Transverse colon (tissue), 4 donors: ENCODE measurements at regions not wholly inside any gene's neighbourhood (a gene's known extent, or its start where the extent isn't known, plus 50 kb on each side); places are given as distances from the start of the nearest gene placed in this dataset.

Experiments
- DNase-seq: peaks from one replicate; pipeline ENCODE4 v3.0.0-alpha.2; 2019
- H3K27ac ChIP-seq, 4 donors: fragments of 200-600 bp; sonication (generic); 2 replicates each; pipeline ENCODE4 v1.5.1; 2016 to 2018; ENCODE audit warnings: inconsistent platforms in 4 of 4
- H3K27me3 ChIP-seq: fragments of 200-600 bp; sonication (generic); 2 replicates; pipeline ENCODE4 v1.5.1; 2017; ENCODE audit warnings: inconsistent platforms
- H3K36me3 ChIP-seq, 4 donors: fragments of 200-600 bp; sonication (generic); 2 replicates each; pipeline ENCODE4 v1.5.1; 2017 to 2019; ENCODE audit warnings: inconsistent platforms in 4 of 4
- H3K4me1 ChIP-seq, 4 donors: fragments of 200-600 bp; sonication (generic); 2 replicates each; pipeline ENCODE4 v1.5.1; 2017 to 2020; ENCODE audit warnings: inconsistent platforms in 4 of 4
- H3K4me3 ChIP-seq, 4 donors: fragments of 200-600 bp; sonication (generic); 1 replicate in 1 of 4; 2 replicates in 3 of 4; pipeline versions ENCODE4 v1.5.1 to v1.6.1; 2017 to 2019; ENCODE audit warnings: inconsistent platforms in 4 of 4
- H3K9me3 ChIP-seq, 2 donors: fragments of 200-600 bp; sonication (generic); 2 replicates each; pipeline ENCODE4 v1.5.1; 2017 to 2019; ENCODE audit warnings: inconsistent platforms in 2 of 2
- CTCF ChIP-seq, 5 experiments: fragments of 200-600 bp in 3 of 5; fragments of 450-650 bp in 2 of 5; sonication (generic) in 3 of 5; IDR thresholded peaks; 1 replicate in 2 of 5; 2 replicates in 3 of 5; pipeline ENCODE4 v1.5.1; 2016 to 2017; ENCODE audit warnings: antibody characterized with exemption in 5 of 5, inconsistent platforms in 3 of 5, mild to moderate bottlenecking in 2 of 5, moderate library complexity in 1 of 5
- EP300 ChIP-seq: sonication (generic); formaldehyde crosslinking; IDR thresholded peaks from one replicate; pipeline ENCODE4 v1.6.1; 2017; ENCODE audit warnings: antibody characterized with exemption, low read depth
- POLR2A ChIP-seq: fragments of 450-650 bp; IDR thresholded peaks from one replicate; pipeline ENCODE4 v1.6.1; 2016; ENCODE audit warnings: antibody characterized with exemption, mild to moderate bottlenecking, moderate library complexity
- POLR2AphosphoS5 ChIP-seq, 3 donors: sonication (generic); formaldehyde crosslinking; IDR thresholded peaks; one replicate each; pipeline ENCODE4 v1.6.1; 2016; ENCODE audit warnings: antibody characterized with exemption in 3 of 3
- WGBS, 2 donors: methylation state at CpG; one replicate each; pipeline ENCODE4 v1.1.5; 2018; ENCODE audit warnings: low coverage in 1 of 2; 5-methylcytosine and 5-hydroxymethylcytosine counted together
- in situ Hi-C, 4 donors: fragments of 200-750 bp; cut with MboI; loops; one replicate each; pipeline versions ENCODE4 v1.15.0 to v1.15.1; 2017; ENCODE audit warnings: low sequenced_read_pairs in 3 of 4, low pct_ligation_motif_present in 1 of 4, low pct_unique_long_range_greater_than_20kb in 1 of 4
- intact Hi-C: fragments of 100-400 bp; cut with DNase I; formaldehyde crosslinking; loops from one replicate; pipeline ENCODE4 v1.15.1; 2023; ENCODE audit warnings: low total_unique reads

DNA sequence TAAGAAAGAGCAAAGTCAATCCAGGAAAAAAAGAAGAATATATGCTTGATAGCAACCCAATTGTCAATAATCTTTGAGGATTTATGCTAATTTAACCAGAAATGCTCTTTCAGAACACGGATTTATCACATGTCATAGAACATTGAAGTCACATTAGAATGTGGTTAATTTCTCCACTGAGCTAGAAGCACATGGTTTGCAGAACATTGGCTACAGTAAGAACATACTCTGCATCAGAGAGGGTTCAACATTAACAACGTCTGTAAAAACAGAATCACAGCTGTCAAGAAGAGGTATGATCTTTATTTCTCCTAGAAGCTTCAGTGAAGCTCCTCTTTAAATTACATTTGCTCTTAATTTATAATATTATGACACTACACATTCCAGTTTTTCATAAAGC is 619.7 kb upstream of the AGTR1 start:
- no peaks in the 10 kb centered on the region for H3K4me1 ChIP-seq
- TF ChIP-seq POLR2AphosphoS5 (IDR thresholded peaks at IDR 0.05) (no peak), POLR2A (no peak), EP300 (no peak)
- no peaks in the 10 kb centered on the region for H3K36me3 ChIP-seq
- H3K4me3 ChIP-seq: no peak overlapping the region
- H3K27ac ChIP-seq: peak overlapping the region in 1 of 4 donors; percentile 36
- H3K9me3 ChIP-seq: no peaks in the 10 kb centered on the region
- in situ Hi-C loops (no loop called here), intact Hi-C loops (no loop called here)
- WGBS, 2 donors: 55 to 57% methylated on average over 2 of the region's 2 CpGs
- H3K27me3 ChIP-seq: no peaks in the 10 kb centered on the region
- no peak for DNase-seq

- no peak for TF ChIP-seq EP300
- intact Hi-C loops (no loop called here), in situ Hi-C loops (no loop called here)
Observed at GRCh38 chr3:148078658-148079057, 619.0 kb upstream of the AGTR1 start.

GRCh38 chr3:148079370-148079769 is 618.3 kb upstream of the AGTR1 start:
- TF ChIP-seq CTCF (IDR thresholded peaks at IDR 0.05): no peak
- no peak for TF ChIP-seq POLR2AphosphoS5 (IDR thresholded peaks at IDR 0.05)
- TF ChIP-seq POLR2A: no peak
- no peak for TF ChIP-seq EP300
- H3K4me1 ChIP-seq: no peaks in the 10 kb centered on the region
- intact Hi-C loops: no loop called here
- no peak overlapping the region for H3K4me3 ChIP-seq
- no peaks in the 10 kb centered on the region for H3K36me3 ChIP-seq
- H3K9me3 ChIP-seq: no peaks in the 10 kb centered on the region
- in situ Hi-C loops: no loop called here
- peak overlapping the region in 1 of 4 donors; percentile 36 for H3K27ac ChIP-seq
- WGBS, 2 donors: 69 to 83% methylated on average over 4 to 6 of the region's 6 CpGs
- DNase-seq: peak; percentile 8
- no peaks in the 10 kb centered on the region for H3K27me3 ChIP-seq

More at GRCh38 chr3:148078658-148079057, 619.0 kb upstream of the AGTR1 start:
- Histone ChIP-seq H3K9me3 (no peaks in the 10 kb centered on the region), H3K4me3 (no peak overlapping the region), H3K27me3 (no peaks in the 10 kb centered on the region), H3K4me1 (no peaks in the 10 kb centered on the region), H3K27ac (peak overlapping the region in 1 of 4 donors; percentile 36), H3K36me3 (no peaks in the 10 kb centered on the region)
- DNase-seq: no peak

GRCh38 chr3:148081926-148082325 is 615.8 kb upstream of the AGTR1 start:
- intact Hi-C loops (no loop called here), in situ Hi-C loops (no loop called here)
- DNase-seq: no peak
- Histone ChIP-seq H3K4me1 (no peaks in the 10 kb centered on the region), H3K27me3 (no peaks in the 10 kb centered on the region), H3K9me3 (no peaks in the 10 kb centered on the region), H3K27ac (no peak overlapping the region), H3K4me3 (no peak overlapping the region), H3K36me3 (no peaks in the 10 kb centered on the region)
- no peak for TF ChIP-seq POLR2AphosphoS5 (IDR thresholded peaks at IDR 0.05)
- no peak for TF ChIP-seq CTCF (IDR thresholded peaks at IDR 0.05)
- TF ChIP-seq POLR2A: no peak
- TF ChIP-seq EP300: no peak
- WGBS, 2 donors: 86 to 96% methylated on average over 1 of the region's 1 CpG

DNA sequence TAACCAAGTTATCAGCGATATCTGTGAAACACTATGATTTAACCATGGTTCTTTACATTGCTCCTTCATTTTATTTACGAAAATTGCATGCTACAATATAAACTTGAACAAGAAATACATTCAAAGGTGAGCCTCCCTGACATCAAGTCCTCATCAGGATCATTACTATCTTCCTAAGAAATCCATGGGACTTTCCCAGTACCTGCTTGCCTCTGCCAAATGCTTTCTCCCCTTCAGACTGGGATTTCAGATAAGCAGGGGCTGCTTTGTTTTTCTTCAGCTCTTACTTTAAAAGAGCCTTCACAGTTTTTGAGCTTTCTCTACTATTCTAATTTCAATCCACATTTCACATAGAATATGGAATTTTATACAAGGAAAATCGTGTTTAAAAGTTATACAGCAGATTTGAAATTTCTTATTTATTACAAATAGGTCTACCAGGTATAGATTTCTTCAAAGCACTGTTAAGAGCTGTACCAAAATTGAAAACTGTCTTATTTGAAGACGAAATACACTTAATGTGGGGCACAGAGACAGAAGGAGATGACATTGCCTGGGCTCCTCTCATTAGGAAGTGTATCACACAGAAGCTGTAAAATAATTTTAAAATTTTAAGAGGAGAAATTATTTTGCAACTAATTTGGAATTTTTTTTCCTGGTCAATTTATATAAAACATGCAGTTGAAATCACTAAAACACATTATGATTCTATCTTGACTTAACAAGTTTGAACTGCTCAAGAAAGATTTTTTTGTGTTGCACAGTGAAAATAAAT is 615.0 kb upstream of the AGTR1 start:
- no peaks in the 10 kb centered on the region for H3K4me1 ChIP-seq
- H3K9me3 ChIP-seq: no peaks in the 10 kb centered on the region
- DNase-seq: no peak
- intact Hi-C loops: no loop called here
- no peaks in the 10 kb centered on the region for H3K27me3 ChIP-seq
- no peaks in the 10 kb centered on the region for H3K36me3 ChIP-seq
- in situ Hi-C loops: no loop called here
- no peak overlapping the region for H3K27ac ChIP-seq
- 68 to 77% methylated on average over 4 of the region's 4 CpGs for WGBS, 2 donors
- H3K4me3 ChIP-seq: no peak overlapping the region
- TF ChIP-seq POLR2AphosphoS5 (IDR thresholded peaks at IDR 0.05) (no peak), CTCF (IDR thresholded peaks at IDR 0.05) (no peak), POLR2A (no peak), EP300 (no peak)
